Caco-2 (cell line): ENCODE measurements at regions not wholly inside any gene's neighbourhood (a gene's known extent, or its start where the extent isn't known, plus 50 kb on each side); places are given as distances from the start of the nearest gene placed in this dataset.

Source experiments
- BruUV-seq: library from RNA; stranded (reverse); fragments of 400-500 nt; replicated peaks from 2 replicates; lab custom pipeline; 2021; lab: Mats Ljungman, UMichigan
- CTCF ChIA-PET: fragments of 300-600 bp; sonication (Branson Sonifier 250); formaldehyde crosslinking; loops from one replicate; lab custom pipeline; 2022; ENCODE audit warnings: antibody characterized with exemption; lab: Charles Lee
- POLR2A ChIA-PET: fragments of 300-600 bp; sonication (Branson Sonifier 250); formaldehyde crosslinking; loops from one replicate; lab custom pipeline; 2022; ENCODE audit warnings: antibody characterized with exemption; lab: Charles Lee
- DNase-seq, 2 experiments: peaks; one replicate each; pipeline versions ENCODE4 v3.0.0 to v3.0.0-alpha.2; 2020 to 2022
- H3K27me3 ChIP-seq: replicated peaks from 2 replicates; pipeline ENCODE4 v1.6.0; 2011; ENCODE audit warnings: low read length; ENCODE audit not compliant: control insufficient read depth, insufficient read depth
- H3K36me3 ChIP-seq: 2 replicates; pipeline ENCODE4 v1.5.1; 2011; ENCODE audit warnings: low read length; ENCODE audit not compliant: control insufficient read depth, insufficient read depth
- H3K4me1 ChIP-seq: fragments of 250-450 bp; sonication (Bioruptor Pico); 2 replicates; pipeline ENCODE4 v1.5.1; 2020; ENCODE audit warnings: mild to moderate bottlenecking
- H3K4me3 ChIP-seq: 2 replicates; pipeline ENCODE4 v1.5.1; 2011; ENCODE audit warnings: low read depth, mild to moderate bottlenecking, control low read depth, low read length
- H3K9me3 ChIP-seq: fragments of 250-450 bp; sonication (Bioruptor Pico); 2 replicates; pipeline ENCODE4 v1.5.1; 2020; ENCODE audit warnings: mild to moderate bottlenecking, moderate library complexity
- H3K27ac Mint-ChIP-seq: one replicate; pipeline ENCODE4 v1.8.0; 2022; ENCODE audit warnings: mixed read lengths; ENCODE audit not compliant: unreplicated experiment
- H3K27me3 Mint-ChIP-seq: one replicate; pipeline ENCODE4 v1.8.0; 2022; ENCODE audit warnings: mixed read lengths; ENCODE audit not compliant: insufficient read depth, unreplicated experiment
- H3K36me3 Mint-ChIP-seq: one replicate; pipeline ENCODE4 v1.8.0; 2022; ENCODE audit warnings: mild to moderate bottlenecking, mixed read lengths; ENCODE audit not compliant: insufficient read depth, unreplicated experiment
- H3K4me1 Mint-ChIP-seq: one replicate; pipeline ENCODE4 v1.8.0; 2022; ENCODE audit warnings: low read depth, mixed read lengths; ENCODE audit not compliant: unreplicated experiment
- H3K4me3 Mint-ChIP-seq: one replicate; pipeline ENCODE4 v1.8.0; 2022; ENCODE audit warnings: mild to moderate bottlenecking, moderate library complexity, mixed read lengths; ENCODE audit not compliant: unreplicated experiment
- H3K9me3 Mint-ChIP-seq: one replicate; pipeline ENCODE4 v1.8.0; 2022; ENCODE audit warnings: mixed read lengths; ENCODE audit not compliant: unreplicated experiment
- intact Hi-C: fragments of 100-400 bp; cut with micrococcal nuclease; formaldehyde crosslinking; loops from one replicate; pipeline ENCODE4 v1.10.0; 2022; ENCODE audit not compliant: unreplicated experiment
- TF ChIP-seq, protein P1 (sequence below), 2 experiments: fragments of 200-600 bp in 1 of 2; IDR thresholded peaks; 1 replicate in 1 of 2; 2 replicates in 1 of 2; pipeline versions ENCODE4 v1.5.1 to v1.8.0; 2011 to 2022; ENCODE audit warnings: antibody characterized with exemption in 1 of 2, control low read depth in 1 of 2, inconsistent platforms in 1 of 2, low read depth in 1 of 2, low read length in 1 of 2, mild to moderate bottlenecking in 1 of 2, moderate library complexity in 1 of 2; ENCODE audit not compliant: insufficient read depth in 1 of 2, severe bottlenecking in 1 of 2, unreplicated experiment in 1 of 2

DNA sequence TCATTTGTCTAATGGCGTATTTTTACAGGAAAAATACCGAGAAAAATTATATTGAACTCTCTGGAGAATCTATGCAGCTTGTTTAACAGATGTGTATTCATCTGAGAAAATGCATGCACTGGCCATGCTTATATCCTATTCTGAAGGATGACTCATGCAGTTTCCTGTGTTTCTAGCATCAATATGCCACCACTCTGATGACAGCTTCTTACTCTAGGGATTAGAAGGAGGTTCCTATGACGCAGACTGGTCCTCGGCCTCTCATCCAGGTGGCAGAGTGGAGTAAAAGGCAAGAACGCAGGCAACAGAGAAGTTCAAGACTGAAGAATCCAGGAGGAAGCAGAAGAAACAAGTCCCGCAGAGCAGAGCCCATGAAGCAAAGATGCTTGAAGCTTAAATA is 910.0 kb upstream of the ROBO1 start:
- DNase-seq, result no peak
- Mint-ChIP-seq H3K27ac (no peak overlapping the region), H3K9me3 (no peaks in the 10 kb centered on the region), H3K4me3 (no peak overlapping the region), H3K4me1 (no peaks in the 10 kb centered on the region), H3K27me3 (no peaks in the 10 kb centered on the region), H3K36me3 (no peaks in the 10 kb centered on the region)
- Histone ChIP-seq H3K9me3 (no peaks in the 10 kb centered on the region), H3K36me3 (no peaks in the 10 kb centered on the region), H3K4me3 (no peak overlapping the region), H3K4me1 (no peaks in the 10 kb centered on the region), H3K27me3 (no peaks in the 10 kb centered on the region)
- TF ChIP-seq, protein P1, sequence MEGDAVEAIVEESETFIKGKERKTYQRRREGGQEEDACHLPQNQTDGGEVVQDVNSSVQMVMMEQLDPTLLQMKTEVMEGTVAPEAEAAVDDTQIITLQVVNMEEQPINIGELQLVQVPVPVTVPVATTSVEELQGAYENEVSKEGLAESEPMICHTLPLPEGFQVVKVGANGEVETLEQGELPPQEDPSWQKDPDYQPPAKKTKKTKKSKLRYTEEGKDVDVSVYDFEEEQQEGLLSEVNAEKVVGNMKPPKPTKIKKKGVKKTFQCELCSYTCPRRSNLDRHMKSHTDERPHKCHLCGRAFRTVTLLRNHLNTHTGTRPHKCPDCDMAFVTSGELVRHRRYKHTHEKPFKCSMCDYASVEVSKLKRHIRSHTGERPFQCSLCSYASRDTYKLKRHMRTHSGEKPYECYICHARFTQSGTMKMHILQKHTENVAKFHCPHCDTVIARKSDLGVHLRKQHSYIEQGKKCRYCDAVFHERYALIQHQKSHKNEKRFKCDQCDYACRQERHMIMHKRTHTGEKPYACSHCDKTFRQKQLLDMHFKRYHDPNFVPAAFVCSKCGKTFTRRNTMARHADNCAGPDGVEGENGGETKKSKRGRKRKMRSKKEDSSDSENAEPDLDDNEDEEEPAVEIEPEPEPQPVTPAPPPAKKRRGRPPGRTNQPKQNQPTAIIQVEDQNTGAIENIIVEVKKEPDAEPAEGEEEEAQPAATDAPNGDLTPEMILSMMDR (IDR thresholded peaks at IDR 0.05; ENCODE audit: insufficient read depth in 1 of 2, low read depth in 1 of 2, low read length in 1 of 2, severe bottlenecking in 1 of 2, unreplicated experiment in 1 of 2), result no peak
- no TSS peak for BruUV-seq
- ChIA-PET POLR2A (no interaction called here), CTCF (interaction anchor here (1.7 kb wide), 1 partner anchor 151 kb away, joined by 7 read pairs; no protein-coding TSS in a partner anchor)
- intact Hi-C loops, result loop anchor here (1.0 kb wide), 1 partner anchor 71 kb away; no protein-coding TSS in a partner anchor

DNA sequence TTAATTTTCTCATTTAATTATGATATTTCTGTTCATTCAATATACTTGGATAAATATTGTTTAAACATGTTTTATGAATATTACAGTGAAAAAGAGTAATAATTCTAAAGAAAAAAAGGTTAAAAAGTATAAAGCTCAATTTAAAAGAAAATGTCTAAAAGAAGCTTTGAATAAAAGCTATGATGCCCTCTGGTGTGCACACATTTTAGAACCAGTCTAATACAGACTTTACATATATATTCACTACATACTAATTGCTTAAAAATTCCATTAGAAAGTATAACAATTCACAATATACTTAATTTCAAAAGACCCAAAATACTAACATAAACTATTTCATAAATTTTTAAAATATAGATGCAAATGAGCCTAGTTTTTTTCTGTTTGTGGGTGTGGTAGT is 909.1 kb upstream of the ROBO1 start:
- TF ChIP-seq, protein P1 (IDR thresholded peaks at IDR 0.05; ENCODE audit: insufficient read depth in 1 of 2, low read depth in 1 of 2, low read length in 1 of 2, severe bottlenecking in 1 of 2, unreplicated experiment in 1 of 2), result no peak

DNA sequence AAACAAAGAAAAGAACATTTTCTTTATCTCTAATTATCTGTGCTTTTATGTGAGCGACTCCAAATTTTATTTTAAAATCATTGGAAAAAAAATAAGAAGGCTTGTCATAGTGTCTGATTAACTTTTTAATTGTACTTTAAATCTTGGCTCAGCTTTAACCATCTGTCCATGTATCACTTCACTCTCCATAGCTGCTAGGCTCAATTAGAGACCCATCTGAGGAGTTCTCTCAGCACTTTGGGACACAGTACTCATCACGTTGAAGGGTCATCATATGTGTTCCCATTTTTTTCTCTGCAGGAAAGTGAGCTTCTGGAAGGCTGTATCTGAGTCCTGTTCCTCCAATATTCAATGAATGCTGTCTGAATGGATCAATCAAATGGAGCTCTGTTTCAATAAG is 908.5 kb upstream of the ROBO1 start:
- Mint-ChIP-seq H3K27me3 (no peaks in the 10 kb centered on the region), H3K4me1 (no peaks in the 10 kb centered on the region), H3K9me3 (no peaks in the 10 kb centered on the region), H3K27ac (no peak overlapping the region), H3K4me3 (no peak overlapping the region), H3K36me3 (no peaks in the 10 kb centered on the region)
- H3K4me3 ChIP-seq, result no peak overlapping the region
- ChIA-PET POLR2A (no interaction called here), CTCF (interaction anchor here (1.0 to 1.7 kb wide), 2 partner anchors 70 to 150 kb away, joined by 3 to 7 read pairs; no protein-coding TSS in a partner anchor)
- H3K27me3 ChIP-seq, result no peaks in the 10 kb centered on the region
- H3K36me3 ChIP-seq, result no peaks in the 10 kb centered on the region
- H3K4me1 ChIP-seq, result no peaks in the 10 kb centered on the region
- intact Hi-C loops, result no loop called here
- H3K9me3 ChIP-seq, result no peaks in the 10 kb centered on the region
- no peak for DNase-seq
- no TSS peak for BruUV-seq
- TF ChIP-seq, protein P1 (IDR thresholded peaks at IDR 0.05; ENCODE audit: insufficient read depth in 1 of 2, low read depth in 1 of 2, low read length in 1 of 2, severe bottlenecking in 1 of 2, unreplicated experiment in 1 of 2), result no peak

More for the DNA sequence above, 909.1 kb upstream of the ROBO1 start:
- H3K4me1 Mint-ChIP-seq, result no peaks in the 10 kb centered on the region
- ChIA-PET POLR2A (no interaction called here), CTCF (interaction anchor here (1.0 to 1.7 kb wide), 2 partner anchors 70 to 150 kb away, joined by 3 to 7 read pairs; no protein-coding TSS in a partner anchor)
- no peaks in the 10 kb centered on the region for H3K9me3 Mint-ChIP-seq
- no peak overlapping the region for H3K4me3 Mint-ChIP-seq
- no peaks in the 10 kb centered on the region for H3K27me3 ChIP-seq
- H3K27me3 Mint-ChIP-seq, result no peaks in the 10 kb centered on the region
- H3K27ac Mint-ChIP-seq, result no peak overlapping the region
- H3K4me3 ChIP-seq, result no peak overlapping the region
- DNase-seq, result no peak
- BruUV-seq, result no TSS peak
- H3K9me3 ChIP-seq, result no peaks in the 10 kb centered on the region
- no peaks in the 10 kb centered on the region for H3K36me3 ChIP-seq
- no peaks in the 10 kb centered on the region for H3K36me3 Mint-ChIP-seq
- intact Hi-C loops, result loop anchor here (1.0 kb wide), 1 partner anchor 71 kb away; no protein-coding TSS in a partner anchor
- H3K4me1 ChIP-seq, result no peaks in the 10 kb centered on the region
